Forelimb muscle (tissue), 1 donor: ENCODE measurements at regions not wholly inside any gene's neighbourhood (a gene's known extent, or its start where the extent isn't known, plus 50 kb on each side); places are given as distances from the start of the nearest gene placed in this dataset.
A peak's percentile ranks its signal among the peaks of the same experiment; 100 is the strongest.

Experiments used
- DNase-seq: peaks from one replicate; pipeline ENCODE4 v3.0.0-alpha.2; 2013; ENCODE audit warnings: low read depth

DNA sequence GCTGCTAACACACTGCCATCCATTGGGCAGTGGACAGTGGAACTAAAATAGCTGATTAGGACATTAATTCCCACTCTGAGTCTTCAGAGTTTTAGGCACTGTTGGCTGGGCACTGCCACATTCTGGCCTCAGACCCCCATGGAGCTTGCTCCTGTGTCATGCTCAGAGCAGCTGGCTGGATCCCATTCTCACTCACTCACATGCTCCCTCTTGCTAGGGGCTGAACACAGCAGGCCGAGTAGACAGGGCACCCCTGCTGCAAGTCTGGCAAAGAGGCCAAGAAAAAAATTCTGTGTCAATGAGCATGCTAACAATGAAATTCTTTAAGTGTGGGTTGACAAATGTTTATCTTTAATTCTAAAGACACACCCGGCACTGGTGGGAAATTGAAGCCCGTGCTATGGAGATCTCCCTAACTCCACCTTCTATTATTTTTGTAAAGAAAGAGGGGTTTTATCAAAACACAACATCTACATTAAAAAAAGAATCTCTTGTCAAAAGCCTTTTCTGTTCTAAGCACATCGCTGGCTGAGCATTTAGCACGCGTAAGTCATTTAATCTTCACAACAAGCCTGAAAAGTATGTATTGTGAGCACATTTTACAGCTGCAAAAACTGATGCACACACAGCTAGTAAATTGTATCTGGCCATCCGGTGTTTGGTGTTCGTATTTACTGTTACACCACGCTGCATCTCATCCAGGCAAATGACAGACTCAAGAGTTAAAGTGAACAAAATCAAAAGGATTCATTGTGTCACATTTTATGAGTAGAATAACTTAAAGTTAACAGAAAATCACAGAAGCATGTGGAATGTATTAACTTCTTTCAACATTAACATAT is 362.1 kb downstream of the PLOD2 start:
- peak; percentile 14 for DNase-seq

DNA sequence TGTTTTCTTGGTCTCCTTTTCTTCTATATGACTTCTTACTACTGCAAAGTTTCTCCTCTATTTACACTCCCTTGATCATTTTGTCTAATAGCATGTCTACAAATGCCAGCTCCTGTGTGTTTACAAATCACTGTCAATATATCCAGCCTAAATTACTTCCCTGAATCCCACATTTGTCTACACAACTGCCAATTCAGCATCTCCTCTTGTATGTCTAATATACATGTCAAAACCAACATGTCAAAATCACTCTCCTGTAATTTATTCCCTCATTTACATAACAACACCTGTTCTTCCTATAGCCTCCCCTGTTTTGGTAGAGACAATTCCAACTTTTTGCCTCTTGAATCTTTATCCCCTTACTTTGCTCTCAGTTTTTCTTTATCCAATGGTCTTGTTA is 359.3 kb downstream of the PLOD2 start:
- no peak for DNase-seq

DNA sequence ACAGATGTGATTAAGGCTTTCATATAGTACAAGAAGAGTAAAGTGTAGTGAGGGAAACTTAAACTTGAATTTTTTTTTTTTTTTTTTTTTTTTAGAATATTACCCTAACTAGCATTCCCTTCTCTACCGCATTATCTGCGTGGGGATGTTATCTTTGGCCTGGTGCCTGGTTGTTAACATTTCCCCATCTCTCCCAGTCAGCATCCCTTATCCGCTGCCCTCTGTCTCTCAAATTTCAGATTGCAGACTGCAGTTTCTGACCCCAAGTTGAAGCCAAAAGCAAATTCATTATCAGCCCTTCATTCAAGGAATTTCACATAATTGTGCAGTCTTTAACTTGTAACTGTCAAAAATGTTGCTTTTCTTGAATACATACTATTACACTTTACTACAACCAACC is 353.0 kb downstream of the PLOD2 start:
- no peak for DNase-seq

DNA sequence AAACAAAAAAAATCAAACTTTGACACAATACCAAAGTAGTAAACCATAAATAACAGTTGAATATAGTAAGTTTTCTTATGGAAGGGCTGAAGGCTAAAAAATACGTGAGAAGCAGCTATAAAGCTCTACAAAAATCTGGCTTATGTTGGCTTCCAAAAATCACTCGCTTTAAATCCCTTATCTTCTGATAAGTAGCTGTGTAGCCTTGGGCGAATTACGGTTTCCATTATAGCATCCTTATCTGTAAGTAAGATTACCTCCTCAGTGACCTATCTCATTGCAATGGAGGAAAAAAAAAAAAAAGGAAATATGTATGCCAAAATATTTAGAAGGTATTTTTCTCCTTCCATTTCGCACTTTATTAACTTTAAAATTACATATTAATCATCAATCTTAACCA is 348.6 kb downstream of the PLOD2 start:
- DNase-seq: no peak

DNA sequence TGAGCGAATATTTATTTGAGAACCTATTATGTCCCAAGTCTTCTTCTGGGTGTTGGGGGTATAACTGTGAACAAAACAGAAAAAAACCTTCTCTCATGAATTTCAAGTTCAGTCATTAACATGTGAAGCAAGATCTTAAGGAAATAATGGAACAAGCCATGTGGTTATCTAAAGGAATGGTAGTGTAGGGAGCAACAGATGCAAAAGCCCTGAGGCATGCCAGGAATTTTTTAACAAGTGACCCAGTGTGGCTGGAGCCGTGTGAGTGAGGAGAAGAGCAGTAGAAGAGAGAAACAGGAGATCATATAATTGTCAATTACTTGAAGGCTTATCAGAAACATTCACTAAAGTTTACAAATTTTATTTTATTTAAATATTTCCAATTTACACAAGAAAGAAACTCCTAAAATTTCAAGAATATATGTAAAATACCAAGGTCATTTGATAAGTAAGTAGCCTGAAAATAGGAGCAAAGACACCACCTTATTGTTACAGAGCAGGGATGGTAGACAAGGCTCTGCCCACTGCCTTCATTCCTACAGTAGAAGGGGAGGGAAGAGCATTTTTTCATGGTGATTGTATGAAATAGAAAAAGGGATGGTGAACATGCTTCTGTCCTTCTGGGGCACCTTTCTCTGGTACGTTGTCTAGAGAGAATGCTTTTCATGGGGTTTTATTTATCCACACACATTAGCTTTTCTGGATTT is 345.1 kb downstream of the PLOD2 start:
- no peak for DNase-seq

DNA sequence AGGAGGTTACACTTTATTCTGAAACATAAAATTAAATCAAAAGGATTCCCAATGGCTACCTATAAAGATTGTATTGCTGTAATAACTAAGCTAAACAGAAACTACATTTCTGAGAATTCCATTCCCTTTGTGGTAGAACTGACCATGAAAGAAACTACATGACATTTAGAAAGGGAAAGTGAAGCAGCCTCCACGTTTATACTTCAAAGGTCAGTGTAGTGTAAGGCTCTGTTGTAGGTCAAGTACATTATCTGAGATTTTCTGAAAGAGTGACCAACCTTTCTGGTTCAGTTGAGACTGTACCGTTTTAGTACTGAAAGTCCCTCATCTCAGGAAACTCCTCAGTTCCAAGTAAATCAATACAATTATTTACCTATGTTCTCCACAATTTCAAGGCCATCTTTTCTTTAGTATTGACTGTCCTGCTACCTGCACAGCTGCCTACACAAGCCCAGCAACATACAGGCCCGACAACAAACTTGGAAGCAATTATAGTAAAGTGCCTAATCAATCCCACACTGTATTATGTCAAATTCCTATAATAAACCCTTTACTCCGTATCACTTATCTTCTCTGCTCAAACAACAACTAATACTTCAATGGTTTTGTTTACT is 343.0 kb downstream of the PLOD2 start:
- DNase-seq: no peak

DNA sequence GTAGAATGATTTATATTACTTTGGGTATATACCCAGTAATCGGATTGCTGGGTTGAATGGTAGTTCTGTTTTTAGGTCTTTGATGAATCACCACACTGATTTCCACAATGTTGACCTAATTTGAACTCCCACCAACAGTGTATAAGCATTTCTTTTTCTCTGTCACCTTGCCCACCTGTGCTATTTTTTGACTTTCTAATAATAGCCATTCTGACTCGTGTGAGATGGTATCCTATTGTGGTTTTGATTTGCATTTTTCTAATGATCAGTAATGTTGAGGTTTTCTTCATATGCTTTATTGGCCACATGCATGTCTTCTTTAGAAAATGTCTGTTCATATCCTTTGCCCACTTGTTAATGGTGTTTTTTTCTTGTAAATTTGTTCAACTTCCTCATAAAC is 340.8 kb downstream of the PLOD2 start:
- DNase-seq: no peak

DNA sequence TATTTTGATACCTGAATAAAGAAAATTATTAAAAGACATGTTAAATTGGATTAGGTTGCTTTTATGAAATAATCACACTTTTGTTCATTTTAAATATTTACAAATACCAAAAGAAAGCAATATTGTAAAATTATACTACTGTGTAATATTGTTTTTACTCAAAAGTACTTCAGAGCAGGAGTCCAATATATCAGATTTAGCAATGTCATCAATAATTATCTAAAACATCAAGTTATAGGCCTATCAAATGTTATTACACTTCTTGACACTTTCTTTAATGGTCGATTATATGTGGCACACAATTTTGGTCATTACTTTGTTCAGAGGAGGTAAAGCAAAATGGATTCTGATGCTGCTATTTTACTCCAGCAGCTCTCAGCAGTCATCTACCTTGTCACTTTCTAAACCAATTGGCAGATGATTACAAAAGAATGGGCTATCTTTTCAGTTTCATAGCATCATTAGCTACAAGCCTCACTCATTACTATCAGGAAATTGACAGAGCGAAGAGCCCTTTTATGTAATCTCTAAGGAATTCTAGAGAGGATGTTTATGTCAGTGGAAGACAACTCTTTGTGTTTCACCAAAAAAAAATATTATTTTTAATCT is 318.6 kb downstream of the PLOD2 start:
- DNase-seq: no peak

DNA sequence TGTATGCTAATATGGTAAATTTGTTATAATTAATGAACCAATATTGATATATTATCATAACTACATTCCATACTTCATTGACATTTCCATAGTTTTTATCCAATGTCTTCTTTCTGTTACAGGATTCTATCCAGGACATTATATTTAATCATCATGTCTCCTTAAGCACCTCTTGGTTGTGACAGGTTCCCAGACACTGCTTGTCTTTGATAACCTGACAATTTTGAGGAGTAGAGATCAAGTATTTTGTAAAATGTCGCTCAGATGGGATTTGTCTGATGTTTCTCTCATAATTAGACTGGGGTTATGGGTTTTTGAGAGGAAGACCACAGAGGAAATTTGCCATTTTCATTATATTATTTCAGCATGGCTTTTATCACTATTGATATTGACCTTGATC is 317.4 kb downstream of the PLOD2 start:
- DNase-seq: no peak

DNA sequence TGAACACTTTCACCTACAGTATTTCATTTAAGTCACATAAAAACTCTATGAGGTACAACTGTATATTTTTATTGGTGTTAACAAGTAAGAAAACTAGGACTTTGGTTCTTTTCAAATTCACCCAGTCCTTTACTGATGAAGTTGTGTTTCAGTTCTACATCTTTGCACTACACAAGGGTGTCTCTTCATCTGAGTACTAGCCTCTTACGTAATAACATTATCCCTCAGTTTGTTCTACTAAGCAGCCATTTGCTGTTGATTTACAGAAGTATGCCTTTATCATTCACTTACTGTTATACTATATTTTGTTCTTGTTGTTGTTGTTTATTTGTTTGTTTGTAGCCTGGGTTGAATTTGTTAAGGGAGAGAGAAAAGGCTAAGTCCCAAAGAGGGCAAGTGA is 311.9 kb downstream of the PLOD2 start:
- no peak for DNase-seq

DNA sequence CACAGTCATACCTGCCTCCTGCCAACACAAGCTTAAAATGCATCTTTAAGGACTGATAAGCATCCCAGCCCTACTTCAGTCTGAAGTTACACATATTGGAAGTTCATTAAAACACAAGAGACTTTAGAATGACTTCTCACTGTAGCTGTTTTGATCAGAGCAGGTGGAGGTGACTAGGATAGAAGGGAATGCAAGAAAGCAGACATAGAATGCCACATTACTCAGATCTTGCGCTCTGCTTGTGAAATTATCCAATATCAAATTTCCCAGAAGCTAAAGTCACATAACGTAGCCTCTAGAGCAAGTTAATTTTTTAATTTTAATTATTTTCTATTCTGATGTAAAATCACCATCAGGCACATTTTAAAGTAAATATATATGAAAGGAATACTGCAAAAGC is 306.5 kb downstream of the PLOD2 start:
- DNase-seq: no peak

DNA sequence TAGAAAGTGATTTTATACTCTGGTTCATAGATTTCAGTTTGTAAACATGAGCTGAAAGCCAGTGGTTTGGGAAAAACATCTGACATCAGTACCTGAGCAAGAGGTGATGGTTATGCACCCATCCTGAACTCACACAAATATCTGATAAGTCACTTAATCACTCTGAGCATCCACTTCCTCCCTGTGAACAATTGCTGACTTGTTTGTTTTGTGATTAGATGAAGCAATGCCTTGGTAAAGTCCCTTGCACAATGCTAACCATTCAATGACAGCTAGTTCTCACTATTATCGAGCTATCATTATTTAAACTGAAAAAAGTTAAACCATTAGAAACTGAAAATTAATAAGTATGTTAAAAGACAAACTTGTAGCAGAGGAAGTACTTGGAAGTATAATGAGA is 303.0 kb downstream of the PLOD2 start:
- no peak for DNase-seq

DNA sequence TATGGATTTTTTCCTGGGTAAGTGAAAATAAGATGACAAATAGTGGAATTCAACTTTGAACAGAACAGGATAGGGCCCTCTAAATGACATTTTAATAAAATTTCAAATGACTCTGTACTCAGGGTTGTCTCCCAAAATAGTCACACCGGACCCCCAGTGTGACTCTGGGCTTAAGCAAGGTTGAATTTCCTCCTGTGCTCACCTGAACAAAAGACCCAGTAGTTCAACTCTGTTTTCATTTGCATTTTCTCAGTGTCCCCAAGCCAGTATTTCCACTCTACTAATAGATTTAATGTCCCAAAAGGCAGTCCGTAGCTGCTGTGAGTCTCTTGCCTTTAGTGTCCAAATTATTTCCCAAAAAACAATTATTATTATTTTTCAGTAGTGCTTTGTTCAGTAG is 296.6 kb downstream of the PLOD2 start:
- no peak for DNase-seq

DNA sequence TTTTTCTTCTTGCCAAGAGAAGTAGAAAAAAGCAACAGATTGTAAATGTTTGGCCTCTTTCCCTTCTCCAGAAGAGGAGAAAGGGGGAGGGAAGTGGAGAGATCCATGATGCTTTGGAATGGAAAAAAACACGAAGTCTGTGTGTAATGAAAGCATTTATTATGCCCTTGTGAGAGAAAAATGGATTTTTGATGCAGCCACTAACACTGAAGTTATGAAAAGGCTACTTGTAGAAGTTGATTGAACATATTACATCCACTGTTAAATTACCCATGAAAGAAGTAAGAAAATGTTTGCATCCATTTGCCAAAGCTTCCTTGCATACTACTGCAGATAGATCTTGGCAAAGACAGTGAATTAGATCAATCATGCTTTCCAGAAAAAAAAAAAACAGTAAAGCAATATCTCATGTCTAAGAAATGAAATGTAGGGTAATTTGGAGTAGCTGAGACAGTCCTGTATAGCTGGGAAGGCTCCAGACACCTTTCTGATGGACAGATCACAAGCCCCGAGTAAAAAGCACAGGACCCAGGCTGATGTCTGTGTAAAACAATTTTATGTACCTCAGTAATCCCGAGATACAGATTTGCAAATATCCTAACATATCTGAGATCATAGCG is 295.5 kb downstream of the PLOD2 start:
- DNase-seq: peak; percentile 72

DNA sequence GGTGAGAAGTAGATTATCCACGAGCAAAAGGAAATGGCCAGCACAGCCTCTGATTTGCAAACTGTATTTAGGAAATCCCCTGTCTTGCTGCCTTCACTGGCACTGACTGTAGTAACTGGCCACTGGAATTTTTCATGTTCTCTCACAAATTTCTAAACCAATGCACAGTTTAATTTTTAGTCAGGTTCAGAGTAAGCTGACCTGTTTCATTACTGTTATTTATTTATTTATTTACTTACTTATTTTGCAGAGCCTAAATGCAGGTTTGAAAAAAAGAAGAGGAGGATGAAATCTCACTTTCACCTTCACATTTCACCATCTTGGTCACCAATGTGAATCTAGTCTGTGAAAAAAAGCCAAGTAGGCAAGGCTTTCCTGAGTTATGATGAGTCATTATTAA is 291.0 kb downstream of the PLOD2 start:
- no peak for DNase-seq

DNA sequence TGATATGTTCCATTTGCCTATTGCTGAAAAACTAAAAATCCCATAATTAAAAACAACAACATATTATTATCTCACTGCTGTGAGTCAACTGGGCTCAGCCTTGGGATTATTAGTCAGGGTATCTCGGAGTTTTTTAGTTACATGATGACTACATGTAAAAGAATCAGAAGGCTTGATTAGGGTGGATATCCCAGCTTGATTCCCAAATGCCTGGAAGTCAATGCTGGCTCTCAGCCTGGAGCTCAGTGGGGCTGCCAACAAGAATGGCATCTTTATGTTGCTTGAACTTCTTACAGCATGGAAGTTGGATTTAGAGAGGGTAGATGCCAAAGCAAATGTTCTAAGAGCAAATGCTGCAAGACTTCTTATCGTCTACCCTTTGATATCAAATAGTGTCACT is 278.5 kb downstream of the PLOD2 start:
- no peak for DNase-seq

DNA sequence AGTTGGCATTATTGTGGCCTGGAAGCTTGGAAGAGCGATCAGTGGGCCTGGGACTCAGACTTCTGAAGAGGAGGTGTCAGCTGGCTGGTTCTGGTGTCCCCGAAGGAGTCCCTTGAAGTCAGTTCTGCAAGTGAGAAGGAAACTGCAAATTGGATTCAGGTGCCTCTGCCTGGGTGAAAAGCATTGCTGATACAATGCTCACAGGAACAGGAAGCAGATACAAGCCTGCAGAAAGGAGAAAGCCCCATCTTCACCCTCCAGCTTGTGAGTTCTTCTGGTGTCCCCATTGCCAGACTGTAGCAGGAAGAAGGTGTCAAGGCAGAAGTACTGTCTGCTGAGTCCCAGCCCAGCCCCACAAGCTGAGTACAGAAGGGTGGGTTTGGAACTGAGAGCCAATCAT is 271.3 kb downstream of the PLOD2 start:
- no peak for DNase-seq

DNA sequence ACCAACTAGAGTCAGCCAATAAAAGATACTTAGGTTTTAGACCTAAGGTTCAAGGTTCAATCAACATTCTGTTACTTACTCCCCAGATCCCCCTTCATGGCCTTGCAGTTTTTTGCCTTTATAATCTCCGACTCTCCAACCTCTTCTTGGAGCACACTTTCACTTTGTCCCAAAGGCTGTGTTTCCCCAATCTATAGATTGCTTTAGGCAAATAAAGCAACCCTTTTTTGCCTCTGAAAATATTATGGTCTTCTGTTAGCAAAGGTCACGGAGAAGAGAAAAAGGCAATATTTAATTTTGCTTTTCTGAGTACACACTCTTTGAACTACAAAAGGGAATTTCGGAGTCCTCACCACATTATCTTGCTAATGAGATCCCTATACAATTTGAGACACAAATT is 268.1 kb downstream of the PLOD2 start:
- no peak for DNase-seq

DNA sequence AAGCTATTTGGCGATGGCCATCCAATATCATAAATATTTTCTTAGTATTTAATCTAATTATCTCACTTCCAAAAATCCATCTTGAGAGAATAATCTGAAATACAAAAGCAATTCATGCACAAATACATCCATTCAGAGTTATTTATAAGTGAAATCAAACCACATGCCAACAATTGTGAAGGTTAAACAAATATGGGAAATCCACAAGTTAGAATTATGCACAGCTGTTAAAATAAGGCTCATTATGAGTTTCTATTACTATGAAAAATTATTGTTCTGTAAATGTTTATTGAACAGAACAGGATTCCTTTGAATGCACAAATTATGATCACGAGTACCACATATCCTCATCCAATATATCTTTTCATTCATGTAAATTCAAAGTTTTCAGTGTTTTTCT is 267.7 kb downstream of the PLOD2 start:
- DNase-seq: no peak

DNA sequence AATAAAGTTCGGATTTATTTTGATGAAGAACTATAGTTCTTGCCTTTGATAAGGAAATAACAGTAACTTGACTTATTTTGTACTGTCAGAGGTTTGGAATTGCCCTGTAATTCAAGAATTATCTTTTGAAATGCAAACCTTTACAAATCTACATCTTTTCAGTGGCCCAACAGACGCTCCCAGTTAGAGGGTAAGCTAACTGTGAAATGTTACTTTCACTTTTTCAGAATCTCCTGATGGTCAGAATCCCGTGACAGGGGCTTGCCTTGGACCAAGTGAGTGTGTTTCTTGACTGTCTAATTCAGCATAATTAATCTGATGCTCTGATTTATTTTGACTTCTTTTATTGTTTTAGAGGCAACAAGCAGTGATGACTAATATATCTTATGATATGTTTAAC is 262.5 kb downstream of the PLOD2 start:
- no peak for DNase-seq

DNA sequence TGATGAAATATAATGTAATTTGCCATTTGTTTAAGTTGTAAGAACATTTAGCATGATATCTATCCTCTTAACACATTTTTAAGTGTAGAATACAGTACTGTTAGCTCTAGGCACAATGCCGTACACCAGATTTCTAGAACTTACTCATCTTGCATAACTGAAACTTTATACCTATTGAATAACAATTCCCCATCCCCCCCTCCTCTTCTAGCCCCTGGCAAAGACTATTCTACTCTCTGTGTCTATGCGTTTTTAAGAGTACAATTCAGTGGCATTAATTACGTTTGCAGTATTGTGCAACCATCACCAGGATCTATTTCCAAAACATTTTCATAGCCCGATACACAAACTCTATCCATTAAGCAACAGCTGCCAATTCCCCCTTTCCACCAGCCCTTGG is 261.7 kb downstream of the PLOD2 start:
- DNase-seq: no peak
